ENCODE measurements at regions not wholly inside any gene's neighbourhood (a gene's known extent, or its start where the extent isn't known, plus 50 kb on each side); places are given as distances from the start of the nearest gene placed in this dataset.

- peak overlapping the region; percentile 2 for H3K4me3 ChIP-seq (ENCODE audit: low read depth, low read length)
- no peak for TF ChIP-seq CTCF (IDR thresholded peaks at IDR 0.05; ENCODE audit: borderline replicate concordance, insufficient read depth, low read depth, low read length)
Measured at GRCh38 chrX:39820938-39821708, 276.6 kb downstream of the BCOR start.

GRCh38 chrX:39821709-39822095 is 276.1 kb downstream of the BCOR start:
- H3K4me3 ChIP-seq (ENCODE audit: low read depth, low read length): no peak overlapping the region
- TF ChIP-seq CTCF (IDR thresholded peaks at IDR 0.05; ENCODE audit: borderline replicate concordance, insufficient read depth, low read depth, low read length): no peak

DNA sequence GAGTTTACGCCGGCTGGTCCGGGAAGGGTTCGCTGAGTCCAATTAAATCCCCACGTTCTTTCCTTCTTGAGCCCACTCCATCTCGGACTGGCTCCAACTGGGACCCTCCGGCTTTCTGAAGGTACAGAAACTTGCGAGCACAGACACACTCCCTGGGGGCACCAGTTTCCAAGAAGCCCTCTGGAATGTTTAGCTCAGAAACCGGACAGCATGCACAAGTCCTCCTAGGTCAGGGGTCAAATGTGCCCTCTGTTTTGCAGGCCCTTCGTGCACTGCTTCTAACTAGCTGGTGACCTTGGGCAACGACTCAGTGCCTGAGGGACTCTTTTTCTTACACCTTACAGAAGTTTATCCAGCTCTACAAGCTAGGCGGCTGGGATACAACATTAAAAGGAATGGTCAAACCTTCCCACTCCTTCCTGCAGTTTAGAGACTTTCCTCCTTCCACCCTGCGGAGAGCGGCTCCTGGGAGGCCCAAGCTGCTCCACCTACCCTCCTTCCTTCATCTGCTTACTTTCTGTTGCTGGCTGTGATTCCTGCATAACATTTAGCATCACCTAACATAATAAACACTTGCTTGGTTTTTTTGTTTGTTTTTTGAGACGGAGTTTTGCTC is 275.5 kb downstream of the BCOR start:
- TF ChIP-seq CTCF (IDR thresholded peaks at IDR 0.05; ENCODE audit: borderline replicate concordance, insufficient read depth, low read depth, low read length): no peak
- no peak overlapping the region for H3K4me3 ChIP-seq (ENCODE audit: low read depth, low read length)

DNA sequence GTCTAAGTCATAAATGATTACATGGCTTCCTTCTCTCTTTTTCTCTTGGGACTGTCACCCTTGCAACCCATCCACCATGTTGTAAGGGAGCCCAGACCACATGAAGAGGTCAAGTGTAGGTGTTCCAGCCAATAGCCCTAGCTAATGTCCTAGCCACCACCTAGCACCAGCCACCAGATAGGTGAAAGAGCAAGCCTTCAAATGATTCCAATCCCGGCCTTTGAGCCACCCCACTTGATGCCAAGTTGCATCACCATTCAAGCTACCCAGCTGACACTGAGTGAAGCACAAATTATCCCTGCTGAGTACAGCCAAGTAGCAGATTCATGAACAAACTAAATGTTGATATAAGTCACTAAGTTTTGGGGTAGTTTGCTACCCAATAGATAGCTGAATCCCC is 274.3 kb downstream of the BCOR start:
- TF ChIP-seq CTCF (IDR thresholded peaks at IDR 0.05; ENCODE audit: borderline replicate concordance, insufficient read depth, low read depth, low read length): no peak

GRCh38 chrX:39823854-39824253 is 273.9 kb downstream of the BCOR start:
- no peak for TF ChIP-seq CTCF (IDR thresholded peaks at IDR 0.05; ENCODE audit: borderline replicate concordance, insufficient read depth, low read depth, low read length)
- H3K4me3 ChIP-seq (ENCODE audit: low read depth, low read length): no peak overlapping the region

More for the DNA sequence above, 274.3 kb downstream of the BCOR start:
- no peak overlapping the region for H3K4me3 ChIP-seq (ENCODE audit: low read depth, low read length)

DNA sequence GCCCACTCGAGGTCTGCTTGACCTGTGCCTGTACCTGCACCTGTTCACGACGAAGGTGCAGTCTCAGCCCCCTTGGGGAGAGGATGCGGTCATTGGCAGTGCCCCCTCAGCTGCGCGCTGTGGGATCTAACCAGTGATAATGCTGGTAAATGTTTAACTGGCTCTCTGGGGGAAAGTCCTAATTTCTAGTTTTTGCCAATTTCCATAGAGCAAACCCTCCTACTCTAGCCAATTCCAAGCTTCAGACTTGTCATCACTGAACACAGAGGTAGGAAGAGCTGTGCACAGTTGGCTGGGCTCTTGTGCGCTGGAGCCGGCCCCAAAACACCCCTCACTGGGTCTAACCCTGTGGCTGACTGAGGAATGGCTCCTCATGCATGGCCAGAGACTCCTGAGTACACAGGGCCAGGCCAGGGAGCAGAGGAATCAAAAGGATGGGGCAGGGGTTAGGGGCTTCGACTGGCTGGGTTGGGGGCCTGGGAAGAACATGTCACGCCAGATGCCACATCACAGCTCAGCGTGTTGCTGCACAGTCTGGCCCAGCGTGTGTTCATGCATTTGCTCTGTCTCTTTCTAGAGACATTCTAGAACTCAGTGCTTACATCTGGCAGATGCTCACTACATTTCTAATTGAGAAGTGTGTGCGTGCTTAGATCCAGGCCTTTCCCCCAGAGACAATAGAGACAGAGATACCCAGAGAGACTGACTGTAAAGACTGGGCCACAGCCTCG is 270.8 kb downstream of the BCOR start:
- no peak overlapping the region for H3K4me3 ChIP-seq (ENCODE audit: low read depth, low read length)

More for the DNA sequence above, 270.8 kb downstream of the BCOR start:
- no peak for TF ChIP-seq CTCF (IDR thresholded peaks at IDR 0.05; ENCODE audit: borderline replicate concordance, insufficient read depth, low read depth, low read length)

Measured in GM12875 (cell line).